ENCODE measurements at regions not wholly inside any gene's neighbourhood (a gene's known extent, or its start where the extent isn't known, plus 50 kb on each side); places are given as distances from the start of the nearest gene placed in this dataset.

GRCh38 chr22:44580176-44581095 lies 82.4 kb upstream of the RTL6 start:
- Histone ChIP-seq H3K4me2 (ENCODE audit: insufficient read depth, low read length) (no peak overlapping the region), H3K27me3 (ENCODE audit: control insufficient read depth in 2 of 2, insufficient read depth in 2 of 2, low read length in 2 of 2) (no peaks in the 10 kb centered on the region), H3K9me1 (replicated peaks; ENCODE audit: control insufficient read depth, extremely low read depth, insufficient read depth, low read length) (no peaks in the 10 kb centered on the region), H3K27ac (ENCODE audit: insufficient read depth, low read depth, low read length) (no peak overlapping the region), H4K20me1 (replicated peaks; ENCODE audit: control insufficient read depth, extremely low read depth, insufficient read depth, low read length) (no peaks in the 10 kb centered on the region), H2AFZ (ENCODE audit: low read depth, low read length) (no peak overlapping the region), H3K79me2 (ENCODE audit: control insufficient read depth, insufficient read depth, low read length) (no peaks in the 10 kb centered on the region), H3K9ac (replicated peaks; ENCODE audit: extremely low read depth, insufficient read depth, low read length) (no peak overlapping the region), H3K4me1 (ENCODE audit: control insufficient read depth, extremely low read depth, insufficient read depth, low read length) (no peaks in the 10 kb centered on the region), H3K9me3 (replicated peaks; ENCODE audit: control insufficient read depth, insufficient read depth, low read length) (no peaks in the 10 kb centered on the region), H3K36me3 (ENCODE audit: control insufficient read depth in 2 of 2, extremely low read depth in 1 of 2, insufficient read depth in 2 of 2, low read length in 2 of 2) (no peaks in the 10 kb centered on the region), H3K4me3 (replicated peaks in 1 of 3; ENCODE audit: insufficient read depth in 1 of 3, low read depth in 1 of 3, low read length in 3 of 3) (no peak overlapping the region)
- dilution Hi-C loops (cut with MboI; ENCODE audit: extremely low pct_ligation_motif_present, low sequenced_read_pairs), result no loop called here
- ChIA-PET CTCF (interaction anchor here (2.6 kb wide), 1 partner anchor 13 kb away, joined by 7 read pairs; no protein-coding TSS in a partner anchor), POLR2A (no interaction called here)
- no peak for TF ChIP-seq MYC (IDR thresholded peaks at IDR 0.05; ENCODE audit: low read depth, low read length)
- no peak for TF ChIP-seq FOS (IDR thresholded peaks at IDR 0.05; ENCODE audit: borderline replicate concordance, insufficient read depth, low read length)
- TF ChIP-seq, protein P1, sequence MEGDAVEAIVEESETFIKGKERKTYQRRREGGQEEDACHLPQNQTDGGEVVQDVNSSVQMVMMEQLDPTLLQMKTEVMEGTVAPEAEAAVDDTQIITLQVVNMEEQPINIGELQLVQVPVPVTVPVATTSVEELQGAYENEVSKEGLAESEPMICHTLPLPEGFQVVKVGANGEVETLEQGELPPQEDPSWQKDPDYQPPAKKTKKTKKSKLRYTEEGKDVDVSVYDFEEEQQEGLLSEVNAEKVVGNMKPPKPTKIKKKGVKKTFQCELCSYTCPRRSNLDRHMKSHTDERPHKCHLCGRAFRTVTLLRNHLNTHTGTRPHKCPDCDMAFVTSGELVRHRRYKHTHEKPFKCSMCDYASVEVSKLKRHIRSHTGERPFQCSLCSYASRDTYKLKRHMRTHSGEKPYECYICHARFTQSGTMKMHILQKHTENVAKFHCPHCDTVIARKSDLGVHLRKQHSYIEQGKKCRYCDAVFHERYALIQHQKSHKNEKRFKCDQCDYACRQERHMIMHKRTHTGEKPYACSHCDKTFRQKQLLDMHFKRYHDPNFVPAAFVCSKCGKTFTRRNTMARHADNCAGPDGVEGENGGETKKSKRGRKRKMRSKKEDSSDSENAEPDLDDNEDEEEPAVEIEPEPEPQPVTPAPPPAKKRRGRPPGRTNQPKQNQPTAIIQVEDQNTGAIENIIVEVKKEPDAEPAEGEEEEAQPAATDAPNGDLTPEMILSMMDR (IDR thresholded peaks at IDR 0.05; ENCODE audit: extremely low read depth in 1 of 2, insufficient read depth in 1 of 2, low read depth in 1 of 2, low read length in 2 of 2), result no peak
- TF ChIP-seq, protein P2, sequence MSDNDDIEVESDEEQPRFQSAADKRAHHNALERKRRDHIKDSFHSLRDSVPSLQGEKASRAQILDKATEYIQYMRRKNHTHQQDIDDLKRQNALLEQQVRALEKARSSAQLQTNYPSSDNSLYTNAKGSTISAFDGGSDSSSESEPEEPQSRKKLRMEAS (IDR thresholded peaks at IDR 0.05; ENCODE audit: insufficient read depth, insufficient read length), result no peak
- TF ChIP-seq POLR2AphosphoS5 (IDR thresholded peaks at IDR 0.05; ENCODE audit: insufficient read depth, low read depth, low read length), result no peak
- TF ChIP-seq JUN (IDR thresholded peaks at IDR 0.05; ENCODE audit: borderline replicate concordance, insufficient read depth, insufficient read length, low read depth), result no peak
- TF ChIP-seq POLR2A (IDR thresholded peaks at IDR 0.05; ENCODE audit: low read depth, low read length), result no peak
- TF ChIP-seq EZH2 (IDR thresholded peaks at IDR 0.05; ENCODE audit: borderline replicate concordance, low read depth, low read length, severe bottlenecking), result no peak
- TF ChIP-seq GATA2 (IDR thresholded peaks at IDR 0.05; ENCODE audit: insufficient read depth, insufficient read length, low read depth, low read length), result no peak
- no peak for FAIRE-seq
- no peak for DNase-seq (ENCODE audit: low read depth, low spot score)
- intact Hi-C loops (cut with micrococcal nuclease), result no loop called here
- BruUV-seq (replicated peaks), result no TSS peak

All from endothelial cell of umbilical vein (primary cell).